RCC 7860 (cell line): ENCODE measurements at regions not wholly inside any gene's neighbourhood (a gene's known extent, or its start where the extent isn't known, plus 50 kb on each side); places are given as distances from the start of the nearest gene placed in this dataset.
A peak's percentile ranks its signal among the peaks of the same experiment; 100 is the strongest.

Experiments
- DNase-seq: peaks from one replicate; pipeline ENCODE4 v3.0.0-alpha.2; 2015; ENCODE audit warnings: low spot score
- FAIRE-seq: peaks from 2 replicates; lab custom pipeline; 2012; peaks lifted over from hg19 to GRCh38; lab: Jason Lieb, UNC

DNA sequence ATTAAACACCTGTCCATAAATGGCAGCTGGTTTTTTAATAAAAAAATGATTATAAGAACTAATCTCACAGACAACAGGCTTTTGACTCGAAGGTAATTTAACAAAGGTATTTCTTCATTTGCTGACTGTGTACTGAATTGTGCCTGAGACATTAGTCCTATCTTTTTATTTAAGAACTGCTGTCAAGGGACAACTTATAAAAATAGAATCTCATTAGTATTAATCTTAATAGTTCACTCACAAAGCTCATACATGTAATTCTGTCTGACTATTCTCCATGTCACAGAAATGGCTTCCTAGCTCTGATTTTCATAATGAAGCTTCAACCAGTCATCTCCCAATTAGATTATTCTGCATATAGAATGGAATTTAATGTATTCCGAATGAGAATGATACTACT is 276.9 kb upstream of the PDZRN3 start:
- FAIRE-seq (no peak), DNase-seq (no peak)

DNA sequence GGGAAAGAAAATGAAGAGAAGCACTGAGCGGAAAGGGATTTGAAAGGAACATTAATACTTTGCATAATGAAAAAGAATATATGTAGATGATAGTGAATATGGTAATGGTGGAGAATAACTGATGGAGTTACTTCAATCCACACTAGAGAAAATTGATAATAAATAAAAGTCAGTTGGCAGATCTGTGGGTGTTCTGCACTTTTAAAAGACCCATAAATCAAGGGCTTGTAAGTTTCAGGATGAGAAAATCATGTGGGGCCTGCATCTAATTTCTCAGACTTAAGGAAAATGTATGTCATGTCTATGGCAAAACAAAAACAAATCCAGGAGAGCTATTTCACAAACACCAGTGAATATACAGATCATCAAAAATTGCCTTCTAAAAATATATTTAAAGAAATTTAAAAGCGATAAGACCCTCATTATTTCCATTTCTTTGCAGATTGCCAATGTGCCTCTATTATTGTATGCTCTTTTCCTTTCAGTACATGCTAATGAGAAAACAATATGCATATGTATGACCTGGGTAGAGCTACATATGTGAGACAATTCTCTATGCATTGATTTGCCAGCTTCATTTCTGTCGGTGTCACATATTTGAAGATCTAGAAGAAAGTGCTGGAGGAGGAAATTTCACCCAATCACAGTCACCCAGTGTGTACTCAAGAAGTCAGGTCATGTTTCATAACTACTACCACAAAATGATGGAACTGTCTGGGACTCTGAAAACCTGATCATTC is 269.9 kb upstream of the PDZRN3 start:
- DNase-seq (no peak), FAIRE-seq (no peak)

DNA sequence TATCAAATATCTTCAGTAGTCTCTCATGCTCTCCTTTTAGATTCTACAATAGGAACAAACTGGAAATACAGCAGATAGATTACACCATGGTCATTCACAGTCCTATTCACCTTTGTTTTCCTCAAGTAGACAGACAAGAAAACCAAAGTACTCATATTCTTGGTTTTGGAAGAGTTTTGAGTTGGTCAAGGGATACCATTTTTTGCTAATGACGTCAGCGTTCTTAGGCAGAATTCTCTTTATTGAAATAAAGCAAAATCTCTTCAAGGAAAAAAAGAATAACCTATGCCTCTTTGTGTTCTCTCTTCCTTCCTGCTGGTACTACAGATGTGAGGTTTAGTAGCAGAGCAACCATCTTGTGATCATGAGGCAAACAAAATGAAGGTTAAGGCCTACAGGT is 268.3 kb upstream of the PDZRN3 start:
- DNase-seq (no peak), FAIRE-seq (no peak)

DNA sequence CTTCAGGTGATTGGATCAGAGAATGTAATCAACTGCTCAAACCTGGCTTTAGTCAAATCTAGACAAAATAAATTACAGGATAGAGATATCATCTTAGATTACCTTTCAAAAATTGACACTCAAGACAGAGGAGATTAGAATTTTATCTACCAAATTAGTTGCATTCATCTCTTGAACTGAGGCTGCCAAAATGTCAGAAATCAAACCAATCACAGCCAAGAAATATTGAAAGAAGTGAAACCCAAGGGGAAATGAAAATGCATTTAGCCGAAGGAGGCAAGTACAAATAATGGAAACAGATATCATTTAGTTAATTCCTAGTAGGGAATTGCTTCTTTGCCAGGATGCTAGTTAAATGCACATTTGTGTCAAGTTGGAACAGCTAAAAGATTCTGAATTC is 261.1 kb upstream of the PDZRN3 start:
- no peak for FAIRE-seq
- DNase-seq, result no peak

- DNase-seq, result no peak
- no peak for FAIRE-seq
Observed at GRCh38 chr3:73884361-73884760, 259.6 kb upstream of the PDZRN3 start.

- no peak for DNase-seq
- FAIRE-seq, result no peak
Observed at GRCh38 chr3:73883497-73883896, 258.8 kb upstream of the PDZRN3 start.

DNA sequence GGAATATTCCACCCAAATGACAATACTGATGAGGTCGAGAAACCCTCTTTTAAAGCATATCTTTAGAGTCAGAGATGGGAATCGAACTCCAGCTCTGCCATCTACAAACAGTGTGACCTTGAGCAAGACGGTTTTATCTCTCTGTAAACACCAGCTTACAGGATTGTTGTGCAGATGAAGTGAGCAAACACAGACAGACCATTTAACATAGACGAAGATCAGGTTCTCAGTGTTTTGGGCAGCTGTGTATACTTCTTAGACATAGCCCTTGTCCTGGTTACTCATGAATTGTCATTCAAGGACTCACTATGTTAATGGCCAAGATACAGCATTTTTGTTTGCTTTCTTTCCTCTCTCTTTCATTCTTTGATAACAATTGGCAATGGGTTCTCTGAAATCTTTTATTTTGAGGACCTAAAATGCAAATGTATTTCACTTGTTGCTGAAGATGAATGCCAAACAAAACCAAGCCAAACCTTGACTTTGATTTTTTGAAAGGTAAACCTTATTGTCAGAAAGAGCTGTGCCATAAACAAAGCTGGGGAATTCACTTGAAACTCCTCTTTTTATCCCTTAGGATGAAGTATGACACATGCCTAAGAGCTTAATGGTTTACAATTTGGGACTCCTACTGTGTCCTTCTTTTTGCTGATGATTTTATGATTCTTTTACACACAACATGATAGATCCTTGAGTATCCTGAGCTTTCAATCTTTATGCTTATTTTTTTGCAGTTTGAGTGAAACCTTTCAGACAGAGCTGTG is 250.0 kb upstream of the PDZRN3 start:
- no peak for FAIRE-seq
- no peak for DNase-seq

DNA sequence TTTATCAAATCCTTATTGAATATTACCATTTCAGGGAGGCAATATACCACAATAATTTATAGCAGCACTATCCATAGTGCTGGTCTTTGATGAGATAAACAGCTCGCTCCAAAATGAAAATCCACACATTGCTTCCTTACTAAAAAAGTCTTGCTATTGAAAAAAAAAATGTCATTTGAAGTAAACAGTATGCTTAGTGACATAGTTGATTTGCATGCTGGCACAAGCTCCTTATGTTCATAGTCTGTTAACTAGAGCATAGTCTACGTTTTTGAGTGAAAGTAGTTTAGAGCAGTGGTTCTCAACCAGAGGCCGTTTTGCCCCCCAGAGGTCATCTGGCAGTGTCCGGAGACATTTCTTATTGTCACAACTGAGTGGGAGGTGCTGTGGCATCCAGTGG is 249.4 kb upstream of the PDZRN3 start:
- FAIRE-seq (no peak), DNase-seq (no peak)

DNA sequence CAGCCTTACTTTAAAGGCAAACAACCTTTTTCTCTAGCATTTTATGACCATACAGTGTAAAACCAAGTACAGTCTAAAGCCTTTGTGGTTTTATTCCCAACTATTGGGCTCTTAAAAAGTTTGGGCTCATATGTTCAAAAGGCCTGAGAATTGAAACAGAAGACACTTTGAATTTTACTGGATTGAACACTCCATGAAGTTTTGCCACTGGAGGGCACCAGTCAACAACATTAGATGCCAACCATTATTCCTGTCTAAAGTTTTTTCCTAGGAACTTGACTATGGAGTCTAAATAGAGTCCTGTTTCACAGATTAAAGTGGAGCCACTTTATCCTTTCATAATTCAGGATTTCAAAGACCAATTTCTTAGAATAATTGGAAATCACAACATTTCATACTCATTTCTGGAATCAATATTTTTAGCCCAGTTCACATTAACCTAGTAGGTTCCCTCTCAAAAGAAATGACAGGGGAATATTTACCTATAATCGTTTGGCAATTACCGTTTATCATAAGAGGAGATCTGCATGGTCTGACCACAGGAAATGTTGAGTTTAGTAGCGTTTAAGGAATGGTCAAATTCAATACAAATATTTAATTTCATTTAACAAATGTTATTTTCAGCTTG is 244.1 kb upstream of the PDZRN3 start:
- DNase-seq (peak; percentile 11), FAIRE-seq (peak; percentile 11)

DNA sequence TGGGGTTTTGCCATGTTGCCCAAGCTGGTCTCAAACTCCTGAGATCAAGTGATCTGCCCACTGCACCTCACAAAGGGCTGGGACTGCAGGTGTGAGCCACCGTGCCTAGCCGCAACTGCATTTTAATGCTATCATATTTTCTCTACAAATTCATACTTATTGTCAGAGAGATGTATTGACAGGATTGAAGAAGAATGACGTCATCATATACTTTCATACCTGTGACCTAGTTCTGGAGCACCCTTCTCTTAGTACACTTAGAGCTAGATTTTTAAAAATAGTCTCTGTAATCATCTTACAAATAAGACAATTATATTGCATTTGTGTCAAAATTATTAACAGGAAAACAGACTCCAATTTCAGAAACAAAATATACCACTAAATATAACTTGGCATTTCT is 242.8 kb upstream of the PDZRN3 start:
- DNase-seq (no peak), FAIRE-seq (no peak)

- FAIRE-seq (no peak), DNase-seq (no peak)
Observed at GRCh38 chr3:73866846-73867245, 242.1 kb upstream of the PDZRN3 start.

DNA sequence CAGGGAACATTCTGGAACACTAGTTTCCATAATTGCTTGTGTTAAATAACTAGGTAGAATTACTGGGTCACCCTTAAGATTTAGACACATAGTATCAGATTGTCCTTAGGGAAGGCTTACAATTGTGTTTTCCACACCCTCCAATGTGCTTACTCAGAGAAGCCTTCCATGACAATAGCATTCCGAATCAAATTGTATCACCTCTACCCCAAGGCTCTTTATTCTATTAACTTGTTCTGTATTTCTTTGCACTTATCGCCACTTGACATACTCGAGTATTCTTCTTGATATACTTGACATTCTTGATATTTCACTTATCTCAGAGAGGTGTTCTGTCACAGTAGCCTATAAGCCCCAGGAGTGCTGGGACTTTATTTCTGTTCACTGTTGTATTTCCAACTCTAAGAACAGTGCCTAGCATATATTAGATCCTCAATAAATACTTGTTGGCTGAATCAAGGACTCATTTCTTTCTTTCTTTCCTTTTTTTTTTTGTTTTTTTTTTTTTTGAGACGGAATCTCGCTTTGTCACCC is 238.9 kb upstream of the PDZRN3 start:
- FAIRE-seq (no peak), DNase-seq (no peak)

GRCh38 chr3:73855813-73856212 is 231.1 kb upstream of the PDZRN3 start:
- FAIRE-seq, result no peak
- DNase-seq, result no peak

GRCh38 chr3:73848173-73848906 is 223.6 kb upstream of the PDZRN3 start:
- FAIRE-seq, result no peak
- DNase-seq, result no peak

DNA sequence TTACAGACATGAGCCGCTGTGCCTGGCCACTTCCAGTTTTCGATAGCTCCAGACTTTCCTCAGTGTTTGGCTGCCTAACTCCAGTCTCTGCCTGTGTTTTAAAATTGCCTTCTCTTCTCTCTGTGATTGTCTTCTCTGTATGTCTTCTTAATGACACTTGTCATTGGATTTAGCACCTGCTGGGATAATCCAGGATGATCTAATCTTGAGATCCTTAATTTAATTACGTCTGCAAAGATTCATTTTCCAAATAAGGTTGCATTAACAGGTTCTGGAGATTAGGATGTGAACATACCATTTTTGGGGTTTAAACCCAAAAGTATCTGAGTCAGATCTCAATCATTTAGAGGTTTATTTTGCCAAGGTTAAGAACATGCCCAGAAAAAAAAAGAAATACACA is 222.2 kb upstream of the PDZRN3 start:
- DNase-seq (no peak), FAIRE-seq (no peak)

- FAIRE-seq (no peak), DNase-seq (no peak)
Observed at GRCh38 chr3:73839032-73839431, 214.3 kb upstream of the PDZRN3 start.

DNA sequence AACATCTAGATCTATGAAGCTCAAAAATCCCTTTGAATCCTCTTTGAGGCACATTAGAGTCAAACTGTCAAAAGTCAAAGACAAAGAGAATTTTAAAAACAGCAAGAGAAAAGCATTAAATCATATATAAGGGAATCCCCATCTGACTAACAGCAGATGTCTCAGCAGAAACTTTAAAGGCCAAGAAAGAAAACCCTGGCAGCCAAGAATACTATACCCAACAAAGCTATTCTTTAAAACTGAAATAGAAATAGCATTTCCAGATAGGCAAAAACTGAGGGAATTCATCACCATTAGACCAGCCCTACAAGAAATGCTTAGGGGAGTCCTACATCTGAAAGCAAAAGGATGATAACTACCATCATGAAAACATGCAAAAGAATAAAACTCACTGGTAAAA is 211.2 kb upstream of the PDZRN3 start:
- FAIRE-seq (no peak), DNase-seq (no peak)

DNA sequence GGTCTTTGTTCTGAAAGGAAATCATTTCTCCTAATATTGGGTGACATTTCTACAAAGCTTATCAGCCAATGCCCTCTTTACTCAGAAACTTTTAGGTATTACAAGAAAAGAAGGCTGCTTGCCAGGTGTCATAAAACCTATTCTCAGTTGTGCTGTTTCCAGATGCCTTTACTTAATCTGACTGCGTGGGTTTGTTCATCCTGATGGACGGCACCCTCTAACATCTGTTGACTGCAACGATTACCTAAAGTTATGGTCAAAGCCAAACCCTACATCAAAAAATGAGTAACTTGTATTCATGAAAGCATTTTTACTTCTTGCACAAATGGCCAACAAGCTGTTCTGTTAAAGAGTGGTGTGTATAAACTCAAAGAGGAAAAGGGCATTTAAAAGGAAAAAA is 207.7 kb upstream of the PDZRN3 start:
- DNase-seq (no peak), FAIRE-seq (no peak)

DNA sequence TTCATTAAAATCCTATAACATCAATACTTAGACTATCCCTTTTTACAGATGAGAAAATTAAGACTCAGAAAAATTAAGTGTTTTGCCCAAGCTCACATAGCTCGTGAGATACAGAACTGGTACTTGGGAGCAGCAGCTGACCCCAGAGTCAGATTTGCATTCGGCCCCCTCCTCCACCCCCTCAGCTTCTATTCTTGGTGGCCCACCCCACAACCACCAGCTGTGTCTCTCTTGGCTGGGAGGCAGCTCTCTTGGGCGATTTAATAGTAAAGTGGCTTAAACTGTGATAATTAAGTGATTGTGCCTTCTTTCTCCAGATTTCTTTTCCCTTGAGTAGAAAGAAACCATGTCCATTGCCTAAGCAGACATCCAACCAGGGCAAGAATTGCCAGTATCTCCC is 203.6 kb upstream of the PDZRN3 start:
- no peak for DNase-seq
- FAIRE-seq, result no peak

DNA sequence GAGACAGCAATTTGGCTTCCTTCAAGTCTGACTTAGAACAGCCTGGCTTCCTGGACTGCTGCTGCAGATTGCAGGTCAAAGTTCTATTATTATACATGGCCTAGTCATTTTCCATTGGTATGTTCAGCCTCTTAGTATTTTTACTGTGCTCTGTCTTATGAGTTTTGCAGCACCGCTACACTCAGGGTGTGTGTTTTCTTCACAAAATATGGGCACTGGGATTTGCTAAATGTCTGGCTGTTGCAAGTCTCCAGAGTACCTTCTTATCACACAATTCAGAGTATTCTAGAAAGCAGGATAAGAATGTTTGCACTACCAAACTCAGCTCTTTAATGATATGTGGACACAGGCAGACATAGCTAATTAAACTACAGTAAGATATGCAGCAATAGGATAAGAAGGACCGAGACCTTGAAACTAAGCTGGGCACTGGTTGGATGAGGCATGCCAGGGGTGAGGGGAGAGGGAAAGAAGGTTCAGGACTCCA is 203.0 kb upstream of the PDZRN3 start:
- DNase-seq (no peak), FAIRE-seq (no peak)

GRCh38 chr3:73827204-73827603 is 202.5 kb upstream of the PDZRN3 start:
- FAIRE-seq (no peak), DNase-seq (no peak)
